HUES6 (cell line): ENCODE measurements at regions not wholly inside any gene's neighbourhood (a gene's known extent, or its start where the extent isn't known, plus 50 kb on each side); places are given as distances from the start of the nearest gene placed in this dataset.
"Not testable (repeated sequence)": the region's sequence is repeated elsewhere in the genome, so short reads cannot be mapped to it uniquely, and the experiment has no call there.

Experiments
- H3K27ac ChIP-seq: 2 replicates; pipeline ENCODE4 v1.7.0; 2013; ENCODE audit warnings: low read depth, mild to moderate bottlenecking, low read length, inconsistent platforms
- H3K27me3 ChIP-seq: 2 replicates; pipeline ENCODE4 v1.6.1; 2013; ENCODE audit warnings: low read length; ENCODE audit not compliant: control insufficient read depth, insufficient read depth
- H3K36me3 ChIP-seq: 2 replicates; pipeline ENCODE4 v1.6.1; 2013; ENCODE audit warnings: low read length; ENCODE audit not compliant: control insufficient read depth, insufficient read depth
- H3K4me1 ChIP-seq: 2 replicates; pipeline ENCODE4 v1.6.1; 2013; ENCODE audit warnings: low read length; ENCODE audit not compliant: control insufficient read depth, insufficient read depth
- H3K4me3 ChIP-seq: 2 replicates; pipeline ENCODE4 v1.5.1; 2013; ENCODE audit warnings: low read depth, low read length
- H3K9ac ChIP-seq: one replicate; pipeline ENCODE4 v1.6.1; 2013; ENCODE audit warnings: mild to moderate bottlenecking, low read length
- H3K9me3 ChIP-seq: 2 replicates; pipeline ENCODE4 v1.6.1; 2013; ENCODE audit warnings: low read depth, low read length; ENCODE audit not compliant: control insufficient read depth, insufficient read depth

- H3K4me3 ChIP-seq, result no peak overlapping the region
- H3K27ac ChIP-seq, result no peak overlapping the region
- no peaks in the 10 kb centered on the region for H3K4me1 ChIP-seq
- no peaks in the 10 kb centered on the region for H3K9me3 ChIP-seq
- no peaks in the 10 kb centered on the region for H3K27me3 ChIP-seq
- H3K9ac ChIP-seq, result no peak overlapping the region
- no peaks in the 10 kb centered on the region for H3K36me3 ChIP-seq
These were observed 710.2 kb downstream of the BRINP1 start for GRCh38 chr9:118659011-118659410.

GRCh38 chr9:118665226-118665919 is 703.9 kb downstream of the BRINP1 start:
- peaks cover 13% of the 10 kb centered on the region; the same call in 1 of the 2 replicates for H3K4me1 ChIP-seq
- H3K9ac ChIP-seq, result no peak overlapping the region
- H3K4me3 ChIP-seq, result no peak overlapping the region
- no peaks in the 10 kb centered on the region for H3K36me3 ChIP-seq
- H3K27me3 ChIP-seq, result no peaks in the 10 kb centered on the region
- no peak overlapping the region for H3K27ac ChIP-seq
- no peaks in the 10 kb centered on the region for H3K9me3 ChIP-seq

- Histone ChIP-seq H3K36me3 (no peaks in the 10 kb centered on the region), H3K4me3 (no peak overlapping the region), H3K9ac (no peak overlapping the region), H3K27ac (no peak overlapping the region), H3K4me1 (peaks cover 23% of the 10 kb centered on the region; the same call in 1 of the 2 replicates), H3K27me3 (no peaks in the 10 kb centered on the region), H3K9me3 (no peaks in the 10 kb centered on the region)
These were observed 699.0 kb downstream of the BRINP1 start for GRCh38 chr9:118670011-118670953.

- peaks cover 14% of the 10 kb centered on the region; the same call in 1 of the 2 replicates for H3K4me1 ChIP-seq
- H3K9ac ChIP-seq, result no peak overlapping the region
- H3K27ac ChIP-seq, result no peak overlapping the region
- H3K27me3 ChIP-seq, result no peaks in the 10 kb centered on the region
- peaks cover 8% of the 10 kb centered on the region; the same call in 1 of the 2 replicates for H3K9me3 ChIP-seq
- no peaks in the 10 kb centered on the region for H3K36me3 ChIP-seq
- H3K4me3 ChIP-seq, result no peak overlapping the region
These were observed 694.3 kb downstream of the BRINP1 start for GRCh38 chr9:118674942-118675341.

- not testable (repeated sequence) for H3K9ac ChIP-seq, H3K4me3 ChIP-seq, H3K27me3 ChIP-seq, H3K27ac ChIP-seq, H3K36me3 ChIP-seq, H3K4me1 ChIP-seq, H3K9me3 ChIP-seq
These were observed 691.1 kb downstream of the BRINP1 start for GRCh38 chr9:118677936-118678653.

- no peak overlapping the region for H3K27ac ChIP-seq
- peaks cover 13% of the 10 kb centered on the region; the same call in 1 of the 2 replicates for H3K4me1 ChIP-seq
- no peaks in the 10 kb centered on the region for H3K27me3 ChIP-seq
- H3K4me3 ChIP-seq, result no peak overlapping the region
- H3K9me3 ChIP-seq, result no peaks in the 10 kb centered on the region
- no peak overlapping the region for H3K9ac ChIP-seq
- H3K36me3 ChIP-seq, result no peaks in the 10 kb centered on the region
These were observed 682.3 kb downstream of the BRINP1 start for GRCh38 chr9:118686959-118687358.

GRCh38 chr9:118689280-118689679 is 680.0 kb downstream of the BRINP1 start:
- no peaks in the 10 kb centered on the region for H3K9me3 ChIP-seq
- no peaks in the 10 kb centered on the region for H3K36me3 ChIP-seq
- H3K9ac ChIP-seq, result no peak overlapping the region
- H3K4me3 ChIP-seq, result no peak overlapping the region
- H3K4me1 ChIP-seq, result peaks cover 8% of the 10 kb centered on the region; the same call in 1 of the 2 replicates
- no peak overlapping the region for H3K27ac ChIP-seq
- H3K27me3 ChIP-seq, result no peaks in the 10 kb centered on the region

- H3K4me3 ChIP-seq, result no peak overlapping the region
- no peaks in the 10 kb centered on the region for H3K4me1 ChIP-seq
- no peaks in the 10 kb centered on the region for H3K36me3 ChIP-seq
- H3K9me3 ChIP-seq, result no peaks in the 10 kb centered on the region
- no peaks in the 10 kb centered on the region for H3K27me3 ChIP-seq
- H3K9ac ChIP-seq, result no peak overlapping the region
- no peak overlapping the region for H3K27ac ChIP-seq
These were observed 676.6 kb downstream of the BRINP1 start for GRCh38 chr9:118692613-118693012.

GRCh38 chr9:118693645-118694044 is 675.6 kb downstream of the BRINP1 start:
- Histone ChIP-seq H3K9me3 (no peaks in the 10 kb centered on the region), H3K36me3 (no peaks in the 10 kb centered on the region), H3K4me3 (no peak overlapping the region), H3K4me1 (no peaks in the 10 kb centered on the region), H3K9ac (no peak overlapping the region), H3K27ac (no peak overlapping the region), H3K27me3 (no peaks in the 10 kb centered on the region)

GRCh38 chr9:118695249-118695648 is 674.0 kb downstream of the BRINP1 start:
- not testable (repeated sequence) for H3K4me3 ChIP-seq, H3K36me3 ChIP-seq, H3K27me3 ChIP-seq, H3K4me1 ChIP-seq, H3K9ac ChIP-seq, H3K9me3 ChIP-seq, H3K27ac ChIP-seq
